Progenitor cell of endocrine pancreas (in vitro differentiated cells): ENCODE measurements at regions not wholly inside any gene's neighbourhood (a gene's known extent, or its start where the extent isn't known, plus 50 kb on each side); places are given as distances from the start of the nearest gene placed in this dataset.

Experiments
- DNase-seq: peaks from one replicate; pipeline ENCODE4 v3.0.0; 2021; ENCODE audit warnings: low spot score; ENCODE audit not compliant: unreplicated experiment
- H3K27ac Mint-ChIP-seq: 2 replicates; pipeline ENCODE4 v1.8.0; 2021; ENCODE audit warnings: mild to moderate bottlenecking, moderate library complexity, mixed read lengths
- H3K27me3 Mint-ChIP-seq: 2 replicates; pipeline ENCODE4 v1.8.0; 2021; ENCODE audit warnings: mixed read lengths
- H3K36me3 Mint-ChIP-seq: 2 replicates; pipeline ENCODE4 v1.8.0; 2022; ENCODE audit warnings: mixed read lengths; ENCODE audit not compliant: insufficient read depth
- H3K4me1 Mint-ChIP-seq: 2 replicates; pipeline ENCODE4 v1.8.0; 2021; ENCODE audit warnings: low read depth, mixed read lengths
- H3K4me3 Mint-ChIP-seq: 2 replicates; pipeline ENCODE4 v1.8.0; 2021; ENCODE audit warnings: low read depth, mild to moderate bottlenecking, moderate library complexity, mixed read lengths
- H3K9me3 Mint-ChIP-seq: 2 replicates; pipeline ENCODE4 v1.8.0; 2021; ENCODE audit warnings: low read depth, mixed read lengths
- CTCF ChIP-seq: fragments of 200-600 bp; sonication (generic); IDR thresholded peaks from one replicate; pipeline ENCODE4 v1.5.0; 2021; ENCODE audit warnings: antibody characterized with exemption, mild to moderate bottlenecking; ENCODE audit not compliant: unreplicated experiment

GRCh38 chr1:54483875-54484437 is 64.1 kb upstream of the ACOT11 start:
- DNase-seq, result no peak

GRCh38 chr1:54481201-54481884 is 66.7 kb upstream of the ACOT11 start:
- H3K4me1 Mint-ChIP-seq, result peaks cover 18% of the 10 kb centered on the region
- H3K27me3 Mint-ChIP-seq, result peaks cover 5% of the 10 kb centered on the region
- H3K36me3 Mint-ChIP-seq, result no peaks in the 10 kb centered on the region
- TF ChIP-seq CTCF, result no peak
- no peaks in the 10 kb centered on the region for H3K9me3 Mint-ChIP-seq
- H3K27ac Mint-ChIP-seq, result no peak overlapping the region
- H3K4me3 Mint-ChIP-seq, result no peak overlapping the region
- no peak for DNase-seq

More at GRCh38 chr1:54483875-54484437, 64.1 kb upstream of the ACOT11 start:
- Mint-ChIP-seq H3K4me3 (no peak overlapping the region), H3K27ac (no peak overlapping the region), H3K36me3 (no peaks in the 10 kb centered on the region), H3K9me3 (no peaks in the 10 kb centered on the region), H3K27me3 (peaks cover 5% of the 10 kb centered on the region), H3K4me1 (peaks cover 27% of the 10 kb centered on the region)
- no peak for TF ChIP-seq CTCF

GRCh38 chr1:54480525-54480848 is 67.5 kb upstream of the ACOT11 start:
- DNase-seq, result no peak
- H3K27ac Mint-ChIP-seq, result no peak overlapping the region
- H3K27me3 Mint-ChIP-seq, result peaks cover 5% of the 10 kb centered on the region
- H3K9me3 Mint-ChIP-seq, result no peaks in the 10 kb centered on the region
- no peak overlapping the region for H3K4me3 Mint-ChIP-seq
- no peak for TF ChIP-seq CTCF
- H3K4me1 Mint-ChIP-seq, result peaks cover 22% of the 10 kb centered on the region
- no peaks in the 10 kb centered on the region for H3K36me3 Mint-ChIP-seq

GRCh38 chr1:54479841-54480524 is 68.0 kb upstream of the ACOT11 start:
- Mint-ChIP-seq H3K36me3 (no peaks in the 10 kb centered on the region), H3K9me3 (no peaks in the 10 kb centered on the region), H3K4me1 (peaks cover 24% of the 10 kb centered on the region), H3K27ac (no peak overlapping the region), H3K4me3 (no peak overlapping the region), H3K27me3 (peaks cover 5% of the 10 kb centered on the region)
- no peak for TF ChIP-seq CTCF
- no peak for DNase-seq

GRCh38 chr1:54479251-54479650 is 68.8 kb upstream of the ACOT11 start:
- Mint-ChIP-seq H3K27me3 (peaks cover 5% of the 10 kb centered on the region), H3K4me3 (no peak overlapping the region), H3K9me3 (no peaks in the 10 kb centered on the region), H3K36me3 (no peaks in the 10 kb centered on the region), H3K27ac (no peak overlapping the region), H3K4me1 (peaks cover 27% of the 10 kb centered on the region)
- no peak for DNase-seq
- no peak for TF ChIP-seq CTCF
